ENCODE measurements at regions not wholly inside any gene's neighbourhood (a gene's known extent, or its start where the extent isn't known, plus 50 kb on each side); places are given as distances from the start of the nearest gene placed in this dataset.

- POLR2A ChIA-PET (ENCODE audit: partially characterized antibody): no interaction called here
- no peak overlapping the region for H2AFZ ChIP-seq (ENCODE audit: low read length)
- peaks cover 0 to 6% (median 3%) of the 10 kb centered on the region in 4 experiments; a peak in 3 of 7 replicates for H3K4me1 ChIP-seq (replicated peaks in 1 of 4; ENCODE audit: control insufficient read depth in 3 of 4, insufficient read depth in 4 of 4, low read length in 3 of 4)
- H3K18ac ChIP-seq (ENCODE audit: extremely low read depth, low read length): no peak overlapping the region
- no peaks in the 10 kb centered on the region for H4K20me1 ChIP-seq (replicated peaks in 1 of 2; ENCODE audit: control insufficient read depth in 1 of 2, insufficient read depth in 2 of 2, low read length in 2 of 2)
- no peak overlapping the region for H4K91ac ChIP-seq (replicated peaks; ENCODE audit: insufficient read length, low read length)
- no peak overlapping the region for H3K23ac ChIP-seq (ENCODE audit: insufficient read length)
- no peak overlapping the region for H3K9ac ChIP-seq (replicated peaks in 1 of 4; ENCODE audit: extremely low read depth in 1 of 4, low read depth in 3 of 4, low read length in 3 of 4)
- no peak overlapping the region for H2AK5ac ChIP-seq (ENCODE audit: low read depth, low read length)
- H3K27me3 ChIP-seq (replicated peaks in 1 of 4; ENCODE audit: control insufficient read depth in 3 of 4, extremely low read depth in 1 of 4, insufficient read depth in 3 of 4, low read length in 3 of 4): no peaks in the 10 kb centered on the region
- H2BK20ac ChIP-seq (ENCODE audit: low read length): no peak overlapping the region
- H4K5ac ChIP-seq (ENCODE audit: insufficient read length, low read depth, low read length): no peak overlapping the region
- no peaks in the 10 kb centered on the region for H3K79me2 ChIP-seq (ENCODE audit: control insufficient read depth in 1 of 2, insufficient read depth in 2 of 2, low read length in 2 of 2)
- H3K27ac ChIP-seq (ENCODE audit: low read depth, low read length): no peak overlapping the region
- no peak overlapping the region for H3K4me2 ChIP-seq (ENCODE audit: insufficient read depth in 1 of 2, low read depth in 2 of 2, low read length in 2 of 2)
- no peak overlapping the region for H3K56ac ChIP-seq (replicated peaks; ENCODE audit: insufficient read length, low read depth, low read length)
- H3K4ac ChIP-seq (replicated peaks; ENCODE audit: insufficient read length, low read depth, low read length): no peak overlapping the region
- no peaks in the 10 kb centered on the region for H3K36me3 ChIP-seq (ENCODE audit: control insufficient read depth in 2 of 4, insufficient read depth in 4 of 4, low read length in 3 of 4)
- H2BK5ac ChIP-seq (ENCODE audit: low read depth, low read length): no peak overlapping the region
- no peak overlapping the region for H2BK12ac ChIP-seq (ENCODE audit: low read depth, low read length)
- no peaks in the 10 kb centered on the region for H3K9me3 ChIP-seq (ENCODE audit: insufficient read depth in 2 of 2, low read depth in 1 of 2, low read length in 1 of 2)
- H3K14ac ChIP-seq (ENCODE audit: insufficient read length): no peak overlapping the region
- H3K23me2 ChIP-seq (ENCODE audit: low read depth, low read length): no peaks in the 10 kb centered on the region; the same call in 1 of the 2 replicates
- no peak for FAIRE-seq
- H2BK120ac ChIP-seq (replicated peaks; ENCODE audit: low read depth, low read length): no peak overlapping the region
- H3K4me3 ChIP-seq (ENCODE audit: extremely low read depth in 1 of 4, insufficient read depth in 2 of 4, low read depth in 3 of 4, low read length in 4 of 4): no peak overlapping the region
- no peak for DNase-seq (ENCODE audit: low read depth in 1 of 2, low spot score in 2 of 2)
- H2BK15ac ChIP-seq (ENCODE audit: low read length): no peak overlapping the region
- H4K8ac ChIP-seq (ENCODE audit: extremely low read depth, insufficient read depth, low read length): no peak overlapping the region
- CTCF ChIA-PET (ENCODE audit: partially characterized antibody): no interaction called here
- H3K79me1 ChIP-seq (ENCODE audit: low read depth, low read length): no peaks in the 10 kb centered on the region
- TF ChIP-seq CBX8 (IDR thresholded peaks at IDR 0.05; ENCODE audit: borderline replicate concordance, low read depth, low read length): no peak
- no peak for TF ChIP-seq SRF (IDR thresholded peaks at IDR 0.05; ENCODE audit: low read depth, low read length)
- no peak for TF ChIP-seq RXRA (IDR thresholded peaks at IDR 0.05; ENCODE audit: insufficient read depth, low read depth, low read length)
- no peak for TF ChIP-seq USF2 (IDR thresholded peaks at IDR 0.05; ENCODE audit: low read length)
- TF ChIP-seq EP300 (IDR thresholded peaks at IDR 0.05; ENCODE audit: borderline replicate concordance in 1 of 2, low read depth in 2 of 2, low read length in 2 of 2): no peak
- no peak for TF ChIP-seq FOSL1 (IDR thresholded peaks at IDR 0.05; ENCODE audit: insufficient read depth, low read depth, low read length)
- TF ChIP-seq SP1 (IDR thresholded peaks at IDR 0.05; ENCODE audit: low read depth, low read length): no peak
- TF ChIP-seq KDM5A (IDR thresholded peaks at IDR 0.05; ENCODE audit: low read length): no peak
- no peak for TF ChIP-seq RBBP5 (IDR thresholded peaks at IDR 0.05; ENCODE audit: borderline replicate concordance, low read depth, low read length)
- no peak for TF ChIP-seq SIX5 (IDR thresholded peaks at IDR 0.05; ENCODE audit: low read depth, low read length)
- no peak for TF ChIP-seq CREB1 (IDR thresholded peaks at IDR 0.05)
- TF ChIP-seq GABPA (IDR thresholded peaks at IDR 0.05; ENCODE audit: borderline replicate concordance, insufficient read depth, low read length): no peak
- no peak for TF ChIP-seq HDAC6 (IDR thresholded peaks at IDR 0.05; ENCODE audit: low read depth, low read length)
- TF ChIP-seq PHF8 (conservative IDR thresholded peaks at IDR 0.05; ENCODE audit: low read depth, low read length): no peak
- TF ChIP-seq RFX5 (IDR thresholded peaks at IDR 0.05; ENCODE audit: borderline replicate concordance, low read depth, low read length): no peak
- TF ChIP-seq CHD2 (IDR thresholded peaks at IDR 0.05; ENCODE audit: low read length): no peak
These were observed 245.4 kb upstream of the MEIS1 start for GRCh38 chr2:66189553-66189952.
